ENCODE measurements at regions not wholly inside any gene's neighbourhood (a gene's known extent, or its start where the extent isn't known, plus 50 kb on each side); places are given as distances from the start of the nearest gene placed in this dataset.

DNA sequence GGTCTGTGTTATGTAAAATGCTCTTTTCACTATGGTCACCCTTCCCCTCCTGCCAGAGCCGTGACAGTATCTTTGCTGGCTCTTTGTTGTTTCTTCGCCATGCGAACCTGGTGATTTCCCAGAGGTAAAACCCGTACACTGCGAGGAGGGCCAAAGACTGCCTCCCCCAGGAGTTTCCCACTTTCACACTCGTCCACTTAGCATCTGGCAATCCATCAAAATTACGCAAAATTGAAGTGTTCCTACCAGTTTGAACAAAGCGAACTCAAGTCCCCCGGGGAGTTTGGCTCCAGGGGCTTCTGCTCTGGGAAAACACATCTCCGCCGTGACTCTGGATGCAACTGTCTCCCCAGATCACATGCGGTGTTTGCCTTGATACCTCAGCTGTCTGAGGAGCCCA lies 239.9 kb downstream of the FAM43A start:
- no peak for DNase-seq (ENCODE audit: low spot score)

DNA sequence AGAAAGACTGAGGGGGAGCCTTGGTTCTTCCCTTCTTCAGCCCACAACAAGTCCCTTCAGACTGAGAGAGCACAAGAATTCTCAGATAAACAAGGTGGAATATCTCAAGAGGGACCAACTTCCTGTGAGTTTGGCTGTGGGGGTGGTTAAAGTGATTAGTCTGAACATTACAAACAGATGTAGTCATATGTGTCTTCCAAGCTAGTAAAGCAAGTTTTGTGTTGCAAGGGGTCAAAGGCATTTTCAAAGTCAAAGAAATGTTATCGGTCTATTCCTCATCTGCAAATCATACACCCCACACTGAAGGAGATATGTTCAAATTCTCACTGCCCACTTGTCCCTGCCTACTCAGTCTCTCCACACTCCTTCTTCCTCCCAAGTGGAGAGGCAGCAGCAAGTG lies 242.5 kb downstream of the FAM43A start:
- DNase-seq (ENCODE audit: low spot score): peak; percentile 13

DNA sequence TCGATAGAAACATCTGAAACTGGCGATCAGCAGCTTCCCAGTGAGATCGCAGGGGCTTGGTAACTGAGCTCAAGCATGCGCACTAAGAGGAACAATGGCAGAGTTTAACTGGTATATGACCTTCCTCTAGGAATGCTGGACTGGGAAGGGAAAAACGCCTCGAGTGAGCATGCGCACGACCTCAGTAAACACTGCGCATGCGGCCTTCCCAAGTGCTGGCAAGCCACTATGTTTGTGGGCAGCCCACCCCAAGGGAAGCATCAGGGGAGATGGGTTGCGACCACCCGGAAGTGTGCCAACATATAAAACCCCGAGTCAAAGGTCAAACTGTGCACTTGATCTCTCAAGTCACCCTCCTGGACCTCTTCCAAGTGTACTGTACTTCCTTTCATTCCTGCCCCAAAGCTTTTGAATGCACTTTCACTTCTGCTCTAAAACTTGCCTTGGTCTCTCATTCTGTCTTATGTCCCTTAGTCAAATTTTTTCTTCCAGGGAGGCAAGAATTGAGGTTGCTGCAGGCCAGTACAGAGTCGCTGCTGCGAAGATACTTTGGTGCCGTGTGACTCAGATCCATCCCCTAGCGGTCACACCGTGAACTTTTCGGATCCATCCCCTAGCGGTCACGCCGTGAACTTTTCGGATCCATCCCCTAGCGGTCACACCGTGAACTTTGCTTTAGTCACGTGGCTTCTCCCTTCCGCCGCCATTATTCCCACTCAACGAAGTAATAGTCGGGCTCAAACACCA lies 243.3 kb downstream of the FAM43A start:
- no peak for DNase-seq (ENCODE audit: low spot score)

DNA sequence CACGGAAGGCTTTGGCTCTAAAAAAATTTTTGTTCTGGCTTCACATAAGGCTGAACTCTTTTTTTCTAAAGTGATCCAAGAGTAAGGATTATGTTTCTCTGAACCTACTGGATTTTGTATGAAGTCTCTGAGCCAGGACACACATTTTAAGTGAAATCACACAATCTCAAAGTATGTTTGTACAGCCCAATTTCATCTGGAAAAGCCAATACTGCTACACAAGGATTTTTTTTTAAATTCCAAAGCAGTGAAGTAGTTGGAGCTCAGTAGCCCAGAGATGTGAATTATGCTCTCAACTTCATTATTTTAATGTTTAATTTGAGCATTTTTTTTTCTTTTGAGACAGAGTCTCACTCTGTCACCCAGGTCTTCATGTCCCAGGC lies 243.9 kb downstream of the FAM43A start:
- no peak for DNase-seq (ENCODE audit: low spot score)

DNA sequence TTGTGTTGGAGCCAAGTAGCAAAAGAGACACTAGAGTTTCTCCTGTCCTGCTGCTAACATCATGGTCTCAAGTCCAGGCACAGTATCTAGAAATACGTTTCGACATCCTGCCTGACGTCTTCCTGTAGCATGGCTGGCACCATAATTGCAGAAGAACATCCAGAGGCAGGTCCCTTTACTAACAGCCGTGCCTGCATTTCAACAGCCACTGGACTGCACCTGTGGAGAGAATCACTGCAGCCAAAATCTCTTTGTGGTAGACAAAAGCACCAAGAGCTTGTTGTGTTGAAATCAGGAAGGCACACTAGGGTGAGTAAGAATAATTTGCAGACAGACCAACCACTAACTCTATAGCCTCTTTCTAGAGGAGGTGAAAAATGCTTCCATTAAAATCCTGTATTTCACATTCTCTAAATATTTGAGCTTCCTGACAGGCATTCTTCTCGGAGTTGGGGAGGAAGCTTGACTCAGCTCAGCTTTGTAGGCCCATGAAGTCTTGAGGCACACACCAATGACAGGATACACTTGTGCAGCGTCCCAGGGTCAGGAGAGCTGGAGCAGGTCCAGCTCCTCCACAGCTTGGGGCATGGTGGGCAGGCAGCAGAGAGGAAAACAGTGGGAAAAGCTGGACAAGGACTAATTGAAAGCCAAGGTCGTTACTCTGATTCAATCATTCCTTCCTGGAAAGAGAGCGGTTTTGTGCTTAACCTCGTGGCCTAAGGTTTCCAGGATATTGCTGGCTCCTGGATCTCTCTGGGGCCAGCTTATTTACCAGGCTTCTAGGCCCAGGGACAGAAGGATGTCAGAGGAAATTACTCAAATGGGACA lies 244.9 kb downstream of the FAM43A start:
- peak; percentile 85 for DNase-seq (ENCODE audit: low spot score)

DNA sequence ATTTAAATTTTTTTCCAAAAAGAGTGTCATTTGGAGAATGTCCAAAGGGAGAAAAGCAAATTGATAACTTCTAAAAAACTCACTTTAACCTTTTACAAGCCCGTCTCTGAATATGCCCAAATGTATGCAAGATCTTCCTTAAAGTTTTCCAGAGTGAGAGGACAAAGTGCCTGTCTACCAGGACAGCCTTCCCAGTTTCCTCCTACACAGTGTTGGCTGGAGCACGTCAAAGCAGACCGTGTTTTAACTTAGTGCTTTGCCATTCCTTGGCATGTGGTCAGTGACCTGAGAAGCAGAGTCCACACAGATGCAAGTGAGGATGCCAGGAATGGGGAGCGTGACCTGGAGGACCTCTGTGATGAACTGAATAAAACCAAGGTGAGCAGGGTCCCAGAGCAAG lies 245.7 kb downstream of the FAM43A start:
- no peak for DNase-seq (ENCODE audit: low spot score)

- DNase-seq (ENCODE audit: low spot score): no peak
These were observed 246.2 kb downstream of the FAM43A start for GRCh38 chr3:194931865-194932264.

DNA sequence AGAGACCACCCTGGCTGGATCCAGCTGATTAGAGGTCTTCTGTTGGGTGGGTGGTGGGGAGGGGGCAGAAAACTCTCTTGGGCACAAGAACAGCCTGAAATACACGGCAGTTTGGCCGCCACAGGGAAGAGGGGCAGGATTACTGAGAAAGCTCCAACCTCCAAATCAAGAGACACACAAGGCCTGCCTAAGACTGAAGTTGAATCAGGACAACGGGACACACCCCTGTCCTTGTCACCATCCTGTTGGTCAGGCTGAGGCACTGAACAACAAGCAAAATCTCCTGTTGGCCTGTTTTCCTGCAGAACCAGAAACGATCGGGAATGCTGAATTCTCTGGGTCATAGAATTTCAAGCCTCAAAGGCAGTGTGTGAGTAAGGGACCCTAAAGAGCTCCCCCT lies 247.8 kb downstream of the FAM43A start:
- no peak for DNase-seq (ENCODE audit: low spot score)

GRCh38 chr3:194935061-194935460 lies 249.4 kb downstream of the FAM43A start:
- DNase-seq (ENCODE audit: low spot score): no peak

- no peak for DNase-seq (ENCODE audit: low spot score)
These were observed 250.2 kb downstream of the FAM43A start for GRCh38 chr3:194935632-194936470.

- DNase-seq (ENCODE audit: low spot score): no peak
These were observed 251.0 kb downstream of the FAM43A start for GRCh38 chr3:194936659-194937058.

DNA sequence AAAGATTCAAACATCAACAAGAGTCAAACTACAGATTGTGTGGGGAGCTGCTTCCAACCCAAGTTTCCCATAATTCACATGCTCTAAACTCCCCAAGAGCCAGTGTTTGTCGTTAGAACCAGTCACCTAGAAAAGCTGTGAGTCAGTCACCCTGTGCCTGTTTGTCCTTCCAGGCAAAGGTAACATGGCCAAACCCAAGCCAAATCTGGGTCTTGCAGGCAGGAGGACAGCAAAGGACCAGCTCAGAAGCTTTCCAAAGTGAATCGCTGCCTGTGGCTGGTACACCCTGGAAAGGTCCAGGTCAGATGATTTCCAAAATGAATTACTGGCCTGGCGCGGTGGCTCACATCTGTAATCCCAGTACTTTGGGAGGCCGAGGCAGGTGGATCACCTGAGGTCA lies 251.5 kb downstream of the FAM43A start:
- DNase-seq (ENCODE audit: low spot score): no peak

DNA sequence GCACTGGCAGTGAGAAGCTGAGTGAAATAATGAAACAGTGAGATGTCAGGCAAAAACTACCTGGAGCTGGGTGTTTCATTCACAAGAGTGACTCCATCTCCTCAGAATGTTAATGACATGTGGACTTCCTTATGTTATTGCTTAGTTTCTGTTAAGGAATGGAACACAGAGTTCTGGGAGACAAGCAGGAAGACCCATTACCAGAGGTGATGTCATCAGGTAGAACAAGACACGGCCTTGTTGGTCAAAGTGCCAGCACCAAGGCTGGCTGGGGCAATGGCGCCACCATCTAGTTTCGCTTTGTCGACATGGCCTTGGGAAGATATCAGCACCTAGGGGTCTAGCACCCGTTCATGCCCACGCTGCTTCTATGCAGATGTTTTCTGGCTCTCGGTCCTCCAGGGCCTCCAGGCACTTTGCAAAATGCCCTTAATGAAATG lies 252.2 kb downstream of the FAM43A start:
- DNase-seq (ENCODE audit: low spot score): no peak

DNA sequence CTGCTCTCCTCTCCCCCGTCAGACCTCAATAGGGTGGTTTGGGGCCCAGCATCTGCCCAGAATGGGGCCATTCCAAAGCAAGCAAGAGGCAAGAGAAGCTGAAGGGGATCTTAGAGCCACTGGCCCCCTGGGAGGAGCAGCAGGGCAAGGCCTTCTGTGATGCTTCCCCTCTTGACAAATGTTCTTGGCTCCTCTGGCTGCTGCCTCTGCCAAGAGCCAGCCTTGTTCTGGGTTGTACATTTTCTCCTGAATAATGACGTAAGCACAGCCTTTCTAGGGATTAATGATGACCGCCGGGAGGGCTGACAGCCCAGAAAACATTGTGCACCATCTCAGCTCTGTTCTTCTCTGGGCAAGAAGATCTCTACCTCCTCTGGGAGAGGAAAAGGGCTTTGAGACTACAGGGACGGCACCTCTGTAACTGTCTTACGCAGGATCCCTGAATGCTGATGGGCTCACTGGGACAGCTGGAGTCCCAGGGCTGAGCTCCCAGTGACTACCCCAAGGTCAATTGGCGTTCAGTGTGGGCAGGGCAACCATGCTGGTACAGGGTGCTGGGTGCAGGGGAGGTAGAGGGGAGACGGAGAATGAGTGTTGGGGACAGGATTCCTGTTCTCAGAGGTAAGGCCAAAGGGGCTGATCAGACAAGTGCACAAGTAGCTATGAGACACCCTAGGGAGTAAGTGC lies 253.3 kb downstream of the FAM43A start:
- DNase-seq (ENCODE audit: low spot score): no peak

DNA sequence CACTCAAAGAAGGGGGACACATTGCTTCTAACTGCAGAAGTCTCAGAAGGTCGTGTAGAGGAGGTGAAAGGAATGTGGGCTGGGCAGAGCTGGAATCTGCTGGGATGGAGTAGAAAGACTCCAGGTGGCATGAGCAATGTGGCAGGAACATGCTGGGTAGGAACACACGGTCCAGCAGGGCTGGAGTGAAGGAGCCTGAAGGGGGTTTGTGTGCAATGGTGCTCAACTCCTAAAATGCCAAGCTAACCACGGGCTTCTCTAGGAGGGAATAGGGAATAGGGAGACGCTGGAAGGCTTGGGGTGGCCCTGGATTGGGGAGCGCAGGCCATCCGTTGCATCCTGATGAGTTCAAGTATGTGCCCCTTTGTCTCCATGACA lies 253.8 kb downstream of the FAM43A start:
- DNase-seq (ENCODE audit: low spot score): no peak

GRCh38 chr3:194939949-194940770 lies 254.5 kb downstream of the FAM43A start:
- no peak for DNase-seq (ENCODE audit: low spot score)

DNA sequence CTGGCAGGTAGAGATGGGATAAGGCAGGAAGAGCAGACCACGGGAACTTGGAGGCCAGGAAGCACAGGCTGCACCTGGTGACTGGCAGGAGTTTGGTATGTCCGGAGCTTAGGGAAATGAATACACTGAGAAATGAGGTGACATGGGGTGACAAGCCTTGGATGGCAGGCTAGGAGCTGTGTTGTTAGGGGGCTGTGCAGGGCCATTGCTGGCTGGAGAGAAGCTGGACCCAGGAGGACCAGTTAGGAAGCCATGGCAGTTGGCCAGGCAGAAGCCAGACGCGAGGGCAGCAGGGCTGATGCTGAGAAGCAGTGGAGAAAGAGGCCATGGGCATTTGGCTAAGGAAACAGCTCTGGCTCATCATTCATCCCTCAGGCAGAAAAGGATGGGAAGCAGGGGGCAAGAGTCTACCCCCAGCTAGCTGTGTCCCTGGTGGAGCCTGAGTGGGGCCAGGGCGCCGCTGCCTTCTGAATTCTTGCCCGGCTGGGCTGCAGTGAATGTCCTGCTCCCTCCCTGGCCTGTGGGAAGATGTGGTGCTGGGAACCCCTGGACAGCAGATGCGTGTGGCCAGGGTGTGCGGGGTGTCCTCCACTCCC lies 255.8 kb downstream of the FAM43A start:
- DNase-seq (ENCODE audit: low spot score): no peak

GRCh38 chr3:194941956-194942511 lies 256.4 kb downstream of the FAM43A start:
- no peak for DNase-seq (ENCODE audit: low spot score)

GRCh38 chr3:194944526-194944925 lies 258.8 kb downstream of the FAM43A start:
- no peak for DNase-seq (ENCODE audit: low spot score)

DNA sequence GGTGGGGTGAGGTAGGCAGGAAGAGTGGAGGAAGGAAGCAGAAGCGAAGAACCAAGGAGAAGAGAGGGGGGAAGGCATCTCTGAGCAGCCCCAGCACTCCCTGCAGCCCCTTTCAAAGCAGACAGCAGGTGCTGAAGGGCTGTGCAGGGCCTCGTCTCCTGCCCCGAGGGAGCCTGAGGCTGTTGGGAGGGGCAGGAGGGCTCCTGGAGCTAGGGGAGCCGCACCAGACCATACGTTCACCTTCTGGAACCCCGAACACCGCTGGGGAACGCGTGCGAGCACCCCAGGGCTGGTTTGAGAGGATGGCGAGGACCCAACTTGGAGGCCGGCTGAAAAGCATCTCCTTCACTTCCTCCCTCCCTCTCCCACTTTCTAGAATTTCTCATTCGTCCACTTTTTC lies 259.8 kb downstream of the FAM43A start:
- DNase-seq (ENCODE audit: low spot score): no peak
